WTC11 (cell line): ENCODE measurements at regions not wholly inside any gene's neighbourhood (a gene's known extent, or its start where the extent isn't known, plus 50 kb on each side); places are given as distances from the start of the nearest gene placed in this dataset.

Experiments used
- ATAC-seq: fragments of 200-7000 bp; cut with Tn5 transposase; 2 replicates; pipeline ENCODE4 v1.10.0; 2021; ENCODE audit warnings: mild to moderate bottlenecking, moderate library complexity
- CTCF ChIA-PET: fragments of 300-600 bp; sonication (Branson Sonifier 250); formaldehyde crosslinking; loops from one replicate; lab custom pipeline; 2021; ENCODE audit warnings: antibody characterized with exemption; lab: Charles Lee
- POLR2A ChIA-PET: fragments of 350-600 bp; sonication (Branson Sonifier 250); formaldehyde crosslinking; loops from one replicate; lab custom pipeline; 2021; ENCODE audit warnings: antibody characterized with exemption; lab: Charles Lee
- DNase-seq: peaks from one replicate; pipeline ENCODE4 v3.0.0; 2021; ENCODE audit warnings: low spot score
- H3K27ac Mint-ChIP-seq: 2 replicates; pipeline ENCODE4 v1.8.0; 2021; ENCODE audit warnings: mixed read lengths
- H3K27me3 Mint-ChIP-seq: 2 replicates; pipeline ENCODE4 v1.8.0; 2021; ENCODE audit warnings: low read depth, mild to moderate bottlenecking, moderate library complexity, mixed read lengths
- H3K36me3 Mint-ChIP-seq: 2 replicates; pipeline ENCODE4 v1.8.0; 2021; ENCODE audit warnings: mixed read lengths
- H3K4me1 Mint-ChIP-seq: 2 replicates; pipeline ENCODE4 v1.8.0; 2022; ENCODE audit warnings: mixed read lengths
- H3K4me3 Mint-ChIP-seq: 2 replicates; pipeline ENCODE4 v1.8.0; 2021; ENCODE audit warnings: mild to moderate bottlenecking, moderate library complexity, mixed read lengths
- H3K9me3 Mint-ChIP-seq: 2 replicates; pipeline ENCODE4 v1.8.0; 2021; ENCODE audit warnings: mixed read lengths
- ELF4 ChIP-seq: sonication (generic); formaldehyde crosslinking; IDR thresholded peaks from 2 replicates; pipeline ENCODE4 v1.8.1; 2022; ENCODE audit warnings: low read depth, mild to moderate bottlenecking, moderate library complexity, missing genetic modification reagents
- ETV6 ChIP-seq: sonication (generic); formaldehyde crosslinking; IDR thresholded peaks from 2 replicates; pipeline ENCODE4 v1.8.1; 2022; ENCODE audit warnings: mild to moderate bottlenecking, missing genetic modification reagents
- GABPB1 ChIP-seq: sonication (generic); formaldehyde crosslinking; IDR thresholded peaks from 2 replicates; pipeline ENCODE4 v1.8.1; 2023; ENCODE audit warnings: mild to moderate bottlenecking, missing genetic modification reagents
- GTF2I ChIP-seq: fragments of 250-450 bp; sonication (Bioruptor Pico); conservative IDR thresholded peaks from 2 replicates; pipeline ENCODE4 v1.4.0; 2021; ENCODE audit warnings: mild to moderate bottlenecking
- NR3C1 ChIP-seq: sonication (generic); formaldehyde crosslinking; conservative IDR thresholded peaks from 2 replicates; pipeline ENCODE4 v1.8.1; 2023; ENCODE audit warnings: low read depth, mild to moderate bottlenecking, missing genetic modification reagents
- PRRX2 ChIP-seq: fragments of 250-450 bp; sonication (Bioruptor Pico); IDR thresholded peaks from 2 replicates; pipeline ENCODE4 v1.8.0; 2021; ENCODE audit warnings: mild to moderate bottlenecking
- SMAD3 ChIP-seq: sonication (generic); formaldehyde crosslinking; IDR thresholded peaks from 2 replicates; pipeline ENCODE4 v1.8.0; 2022; ENCODE audit warnings: missing genetic modification reagents, mild to moderate bottlenecking, borderline replicate concordance
- TEAD4 ChIP-seq: sonication (generic); formaldehyde crosslinking; IDR thresholded peaks from 2 replicates; pipeline ENCODE4 v1.8.0; 2022; ENCODE audit warnings: mild to moderate bottlenecking, missing genetic modification reagents
- TP53 ChIP-seq: sonication (generic); formaldehyde crosslinking; IDR thresholded peaks from 2 replicates; pipeline ENCODE4 v1.8.1; 2023; ENCODE audit warnings: mild to moderate bottlenecking, missing genetic modification reagents
- ZNF219 ChIP-seq: sonication (generic); formaldehyde crosslinking; IDR thresholded peaks from 2 replicates; pipeline ENCODE4 v1.8.0; 2023; ENCODE audit warnings: missing genetic modification reagents, mild to moderate bottlenecking, borderline replicate concordance
- ZNF317 ChIP-seq: sonication (generic); formaldehyde crosslinking; IDR thresholded peaks from 2 replicates; pipeline ENCODE4 v1.8.1; 2023; ENCODE audit warnings: low read depth, mild to moderate bottlenecking, moderate library complexity, missing genetic modification reagents, borderline replicate concordance
- TF ChIP-seq, protein P1 (sequence below): sonication (generic); formaldehyde crosslinking; IDR thresholded peaks from 2 replicates; pipeline ENCODE4 v1.8.0; 2023; ENCODE audit warnings: missing genetic modification reagents, mild to moderate bottlenecking, borderline replicate concordance
- TF ChIP-seq, protein P2 (sequence below): sonication (generic); formaldehyde crosslinking; IDR thresholded peaks from 2 replicates; pipeline ENCODE4 v1.8.1; 2023; ENCODE audit warnings: mild to moderate bottlenecking, missing genetic modification reagents
- TF ChIP-seq, protein P3 (sequence below): sonication (generic); formaldehyde crosslinking; IDR thresholded peaks from 2 replicates; pipeline ENCODE4 v1.8.1; 2023; ENCODE audit warnings: mild to moderate bottlenecking, missing genetic modification reagents, moderate library complexity
- TF ChIP-seq, protein P4 (sequence below): fragments of 250-450 bp; sonication (Bioruptor Pico); IDR thresholded peaks from 2 replicates; pipeline ENCODE4 v2.1.2; 2022; ENCODE audit warnings: mild to moderate bottlenecking, moderate library complexity
- TF ChIP-seq, protein P5 (sequence below): fragments of 200-600 bp; IDR thresholded peaks from 2 replicates; pipeline ENCODE4 v1.8.0; 2022; ENCODE audit warnings: antibody characterized with exemption
- TF ChIP-seq, protein P6 (sequence below): sonication (generic); formaldehyde crosslinking; IDR thresholded peaks from 2 replicates; pipeline ENCODE4 v1.8.0; 2022; ENCODE audit warnings: mild to moderate bottlenecking, missing genetic modification reagents
- TF ChIP-seq, protein P7 (sequence below): sonication (generic); formaldehyde crosslinking; IDR thresholded peaks from 2 replicates; pipeline ENCODE4 v1.8.1; 2022; ENCODE audit warnings: mild to moderate bottlenecking, missing genetic modification reagents, moderate library complexity, borderline replicate concordance
- TF ChIP-seq, protein P8 (sequence below): sonication (generic); formaldehyde crosslinking; IDR thresholded peaks from 2 replicates; pipeline ENCODE4 v1.8.1; 2022; ENCODE audit warnings: mild to moderate bottlenecking, moderate library complexity, missing genetic modification reagents

DNA sequence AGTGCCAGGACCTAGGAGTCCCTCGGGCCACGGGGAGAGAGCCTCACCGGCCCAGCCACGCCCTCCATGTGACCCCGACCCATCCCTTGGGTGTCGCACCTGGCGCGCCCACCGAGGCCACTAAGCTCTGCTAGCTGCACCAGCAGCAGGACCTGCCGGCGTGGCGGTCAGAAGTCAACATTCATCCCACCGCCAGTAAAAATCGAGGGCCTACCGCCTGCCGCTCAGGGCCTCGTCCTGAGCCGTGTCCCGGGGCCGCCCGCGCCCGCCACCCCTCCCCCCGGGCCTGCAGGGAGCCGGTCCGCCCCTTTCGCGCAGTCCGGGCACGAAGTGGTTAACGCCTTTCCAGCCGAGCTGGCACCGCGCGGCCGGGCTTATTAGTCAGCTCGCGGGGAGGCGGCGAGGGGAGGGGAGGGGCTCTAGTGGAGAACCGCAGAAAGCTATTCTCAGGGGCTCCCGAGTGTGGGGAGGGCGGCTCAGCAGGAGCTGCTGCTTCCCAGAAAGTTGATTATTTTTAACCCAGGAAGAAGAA lies 124.4 kb downstream of the C9orf50 start (continued):
- TF ChIP-seq, protein P1, sequence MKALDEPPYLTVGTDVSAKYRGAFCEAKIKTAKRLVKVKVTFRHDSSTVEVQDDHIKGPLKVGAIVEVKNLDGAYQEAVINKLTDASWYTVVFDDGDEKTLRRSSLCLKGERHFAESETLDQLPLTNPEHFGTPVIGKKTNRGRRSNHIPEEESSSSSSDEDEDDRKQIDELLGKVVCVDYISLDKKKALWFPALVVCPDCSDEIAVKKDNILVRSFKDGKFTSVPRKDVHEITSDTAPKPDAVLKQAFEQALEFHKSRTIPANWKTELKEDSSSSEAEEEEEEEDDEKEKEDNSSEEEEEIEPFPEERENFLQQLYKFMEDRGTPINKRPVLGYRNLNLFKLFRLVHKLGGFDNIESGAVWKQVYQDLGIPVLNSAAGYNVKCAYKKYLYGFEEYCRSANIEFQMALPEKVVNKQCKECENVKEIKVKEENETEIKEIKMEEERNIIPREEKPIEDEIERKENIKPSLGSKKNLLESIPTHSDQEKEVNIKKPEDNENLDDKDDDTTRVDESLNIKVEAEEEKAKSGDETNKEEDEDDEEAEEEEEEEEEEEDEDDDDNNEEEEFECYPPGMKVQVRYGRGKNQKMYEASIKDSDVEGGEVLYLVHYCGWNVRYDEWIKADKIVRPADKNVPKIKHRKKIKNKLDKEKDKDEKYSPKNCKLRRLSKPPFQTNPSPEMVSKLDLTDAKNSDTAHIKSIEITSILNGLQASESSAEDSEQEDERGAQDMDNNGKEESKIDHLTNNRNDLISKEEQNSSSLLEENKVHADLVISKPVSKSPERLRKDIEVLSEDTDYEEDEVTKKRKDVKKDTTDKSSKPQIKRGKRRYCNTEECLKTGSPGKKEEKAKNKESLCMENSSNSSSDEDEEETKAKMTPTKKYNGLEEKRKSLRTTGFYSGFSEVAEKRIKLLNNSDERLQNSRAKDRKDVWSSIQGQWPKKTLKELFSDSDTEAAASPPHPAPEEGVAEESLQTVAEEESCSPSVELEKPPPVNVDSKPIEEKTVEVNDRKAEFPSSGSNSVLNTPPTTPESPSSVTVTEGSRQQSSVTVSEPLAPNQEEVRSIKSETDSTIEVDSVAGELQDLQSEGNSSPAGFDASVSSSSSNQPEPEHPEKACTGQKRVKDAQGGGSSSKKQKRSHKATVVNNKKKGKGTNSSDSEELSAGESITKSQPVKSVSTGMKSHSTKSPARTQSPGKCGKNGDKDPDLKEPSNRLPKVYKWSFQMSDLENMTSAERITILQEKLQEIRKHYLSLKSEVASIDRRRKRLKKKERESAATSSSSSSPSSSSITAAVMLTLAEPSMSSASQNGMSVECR (CRISPR knock-in tag): peak; percentile 86; the same call in 1 of the 2 replicates
- TF ChIP-seq ELF4 (no peak), TEAD4 (CRISPR knock-in tag) (no peak), ZNF317 (CRISPR knock-in tag) (no peak), ETV6 (CRISPR knock-in tag) (0 out of 2 replicates have a peak, but pooled peaks have one; percentile 22), GABPB1 (CRISPR knock-in tag) (peak; percentile 57; the same call in 1 of the 2 replicates)
- TF ChIP-seq, protein P2, sequence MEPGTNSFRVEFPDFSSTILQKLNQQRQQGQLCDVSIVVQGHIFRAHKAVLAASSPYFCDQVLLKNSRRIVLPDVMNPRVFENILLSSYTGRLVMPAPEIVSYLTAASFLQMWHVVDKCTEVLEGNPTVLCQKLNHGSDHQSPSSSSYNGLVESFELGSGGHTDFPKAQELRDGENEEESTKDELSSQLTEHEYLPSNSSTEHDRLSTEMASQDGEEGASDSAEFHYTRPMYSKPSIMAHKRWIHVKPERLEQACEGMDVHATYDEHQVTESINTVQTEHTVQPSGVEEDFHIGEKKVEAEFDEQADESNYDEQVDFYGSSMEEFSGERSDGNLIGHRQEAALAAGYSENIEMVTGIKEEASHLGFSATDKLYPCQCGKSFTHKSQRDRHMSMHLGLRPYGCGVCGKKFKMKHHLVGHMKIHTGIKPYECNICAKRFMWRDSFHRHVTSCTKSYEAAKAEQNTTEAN (CRISPR knock-in tag): no peak

DNA sequence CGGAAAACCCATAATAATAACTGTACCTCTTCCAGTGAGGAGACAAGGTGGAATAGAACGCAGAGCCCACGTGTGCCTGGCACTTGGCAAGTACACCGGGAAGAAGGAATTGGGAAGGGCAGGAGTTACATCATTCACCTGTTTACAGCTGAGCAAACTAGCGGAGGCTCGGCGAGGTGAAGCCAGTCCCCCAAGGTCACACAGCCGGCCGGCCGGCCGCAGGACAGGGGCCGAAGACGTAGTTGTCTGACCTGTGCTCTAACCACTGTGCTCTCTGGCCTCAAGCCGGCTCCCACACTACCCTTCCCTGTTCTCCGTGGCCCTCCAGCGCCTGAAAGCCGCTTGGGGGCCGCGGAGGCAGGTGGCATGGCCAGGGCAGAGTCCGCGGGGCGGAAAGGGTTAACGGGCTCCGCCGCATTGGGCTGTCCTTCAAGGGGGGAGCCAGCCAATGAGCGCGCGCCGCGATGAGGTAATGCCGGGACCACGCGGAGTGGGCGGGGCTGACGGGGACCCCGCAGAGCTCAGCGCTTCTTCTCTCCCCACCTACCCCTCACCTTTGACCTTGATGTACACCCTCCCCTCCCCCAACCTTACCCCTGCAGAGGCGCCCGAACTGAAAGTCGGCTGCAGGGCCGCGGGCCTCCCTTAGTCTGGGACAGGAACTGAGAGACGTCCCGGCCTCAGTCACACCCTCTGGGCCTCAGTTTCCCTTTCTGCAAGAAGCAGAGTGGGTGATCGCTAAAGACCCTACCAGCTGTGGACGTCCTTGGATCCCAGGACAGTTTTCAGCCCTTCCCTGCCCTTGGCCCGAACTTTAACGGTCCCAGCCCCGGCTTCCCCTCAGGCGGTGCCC lies 125.1 kb downstream of the C9orf50 start:
- peak overlapping the region; percentile 89 for H3K4me3 Mint-ChIP-seq
- peaks cover 60% of the 10 kb centered on the region for H3K27me3 Mint-ChIP-seq
- peak overlapping the region; percentile 74; the same call in 1 of the 2 replicates for H3K27ac Mint-ChIP-seq
- ChIA-PET CTCF (interaction anchor here (0.6 to 4.6 kb wide), 20 partner anchors 13 to 365 kb away, joined by 3 to 26 read pairs (median 7); partner anchors contain the start of gene NTMT1), POLR2A (interaction anchor here (0.6 to 2.4 kb wide), 18 partner anchors 10 to 364 kb away, joined by 3 to 19 read pairs (median 5); partner anchors contain the start of genes IER5L and NTMT1)
- H3K4me1 Mint-ChIP-seq: peaks cover 58% of the 10 kb centered on the region
- DNase-seq: peak; percentile 97
- H3K9me3 Mint-ChIP-seq: no peaks in the 10 kb centered on the region
- H3K36me3 Mint-ChIP-seq: no peaks in the 10 kb centered on the region
- ATAC-seq: peak; percentile 77
- TF ChIP-seq NR3C1 (no peak), SMAD3 (CRISPR knock-in tag) (no peak), TP53 (CRISPR knock-in tag) (no peak), ZNF219 (CRISPR knock-in tag) (no peak), PRRX2 (no peak), GTF2I (CRISPR knock-in tag) (peak; percentile 74; the same call in 1 of the 2 replicates), ELF4 (no peak)
- TF ChIP-seq, protein P3, sequence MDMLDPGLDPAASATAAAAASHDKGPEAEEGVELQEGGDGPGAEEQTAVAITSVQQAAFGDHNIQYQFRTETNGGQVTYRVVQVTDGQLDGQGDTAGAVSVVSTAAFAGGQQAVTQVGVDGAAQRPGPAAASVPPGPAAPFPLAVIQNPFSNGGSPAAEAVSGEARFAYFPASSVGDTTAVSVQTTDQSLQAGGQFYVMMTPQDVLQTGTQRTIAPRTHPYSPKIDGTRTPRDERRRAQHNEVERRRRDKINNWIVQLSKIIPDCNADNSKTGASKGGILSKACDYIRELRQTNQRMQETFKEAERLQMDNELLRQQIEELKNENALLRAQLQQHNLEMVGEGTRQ: peak; percentile 13; the same call in 1 of the 2 replicates
- TF ChIP-seq, protein P4, sequence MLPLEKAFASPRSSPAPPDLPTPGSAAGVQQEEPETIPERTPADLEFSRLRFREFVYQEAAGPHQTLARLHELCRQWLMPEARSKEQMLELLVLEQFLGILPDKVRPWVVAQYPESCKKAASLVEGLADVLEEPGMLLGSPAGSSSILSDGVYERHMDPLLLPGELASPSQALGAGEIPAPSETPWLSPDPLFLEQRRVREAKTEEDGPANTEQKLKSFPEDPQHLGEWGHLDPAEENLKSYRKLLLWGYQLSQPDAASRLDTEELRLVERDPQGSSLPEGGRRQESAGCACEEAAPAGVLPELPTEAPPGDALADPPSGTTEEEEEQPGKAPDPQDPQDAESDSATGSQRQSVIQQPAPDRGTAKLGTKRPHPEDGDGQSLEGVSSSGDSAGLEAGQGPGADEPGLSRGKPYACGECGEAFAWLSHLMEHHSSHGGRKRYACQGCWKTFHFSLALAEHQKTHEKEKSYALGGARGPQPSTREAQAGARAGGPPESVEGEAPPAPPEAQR: no peak
- TF ChIP-seq, protein P5, sequence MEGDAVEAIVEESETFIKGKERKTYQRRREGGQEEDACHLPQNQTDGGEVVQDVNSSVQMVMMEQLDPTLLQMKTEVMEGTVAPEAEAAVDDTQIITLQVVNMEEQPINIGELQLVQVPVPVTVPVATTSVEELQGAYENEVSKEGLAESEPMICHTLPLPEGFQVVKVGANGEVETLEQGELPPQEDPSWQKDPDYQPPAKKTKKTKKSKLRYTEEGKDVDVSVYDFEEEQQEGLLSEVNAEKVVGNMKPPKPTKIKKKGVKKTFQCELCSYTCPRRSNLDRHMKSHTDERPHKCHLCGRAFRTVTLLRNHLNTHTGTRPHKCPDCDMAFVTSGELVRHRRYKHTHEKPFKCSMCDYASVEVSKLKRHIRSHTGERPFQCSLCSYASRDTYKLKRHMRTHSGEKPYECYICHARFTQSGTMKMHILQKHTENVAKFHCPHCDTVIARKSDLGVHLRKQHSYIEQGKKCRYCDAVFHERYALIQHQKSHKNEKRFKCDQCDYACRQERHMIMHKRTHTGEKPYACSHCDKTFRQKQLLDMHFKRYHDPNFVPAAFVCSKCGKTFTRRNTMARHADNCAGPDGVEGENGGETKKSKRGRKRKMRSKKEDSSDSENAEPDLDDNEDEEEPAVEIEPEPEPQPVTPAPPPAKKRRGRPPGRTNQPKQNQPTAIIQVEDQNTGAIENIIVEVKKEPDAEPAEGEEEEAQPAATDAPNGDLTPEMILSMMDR: no peak
- TF ChIP-seq, protein P2 (CRISPR knock-in tag): no peak
- TF ChIP-seq, protein P6, sequence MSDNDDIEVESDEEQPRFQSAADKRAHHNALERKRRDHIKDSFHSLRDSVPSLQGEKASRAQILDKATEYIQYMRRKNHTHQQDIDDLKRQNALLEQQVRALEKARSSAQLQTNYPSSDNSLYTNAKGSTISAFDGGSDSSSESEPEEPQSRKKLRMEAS: no peak; the same call in 1 of the 2 replicates
- TF ChIP-seq, protein P7, sequence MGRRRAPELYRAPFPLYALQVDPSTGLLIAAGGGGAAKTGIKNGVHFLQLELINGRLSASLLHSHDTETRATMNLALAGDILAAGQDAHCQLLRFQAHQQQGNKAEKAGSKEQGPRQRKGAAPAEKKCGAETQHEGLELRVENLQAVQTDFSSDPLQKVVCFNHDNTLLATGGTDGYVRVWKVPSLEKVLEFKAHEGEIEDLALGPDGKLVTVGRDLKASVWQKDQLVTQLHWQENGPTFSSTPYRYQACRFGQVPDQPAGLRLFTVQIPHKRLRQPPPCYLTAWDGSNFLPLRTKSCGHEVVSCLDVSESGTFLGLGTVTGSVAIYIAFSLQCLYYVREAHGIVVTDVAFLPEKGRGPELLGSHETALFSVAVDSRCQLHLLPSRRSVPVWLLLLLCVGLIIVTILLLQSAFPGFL (CRISPR knock-in tag): no peak
- TF ChIP-seq, protein P8, sequence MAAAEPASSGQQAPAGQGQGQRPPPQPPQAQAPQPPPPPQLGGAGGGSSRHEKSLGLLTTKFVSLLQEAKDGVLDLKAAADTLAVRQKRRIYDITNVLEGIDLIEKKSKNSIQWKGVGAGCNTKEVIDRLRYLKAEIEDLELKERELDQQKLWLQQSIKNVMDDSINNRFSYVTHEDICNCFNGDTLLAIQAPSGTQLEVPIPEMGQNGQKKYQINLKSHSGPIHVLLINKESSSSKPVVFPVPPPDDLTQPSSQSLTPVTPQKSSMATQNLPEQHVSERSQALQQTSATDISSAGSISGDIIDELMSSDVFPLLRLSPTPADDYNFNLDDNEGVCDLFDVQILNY (CRISPR knock-in tag): no peak; the same call in 1 of the 2 replicates
